Calu3 (cell line): ENCODE measurements at regions not wholly inside any gene's neighbourhood (a gene's known extent, or its start where the extent isn't known, plus 50 kb on each side); places are given as distances from the start of the nearest gene placed in this dataset.

Experiments used
- BruUV-seq: library from RNA; stranded (reverse); fragments of 400-500 nt; replicated peaks from 2 replicates; lab custom pipeline; 2021; lab: Mats Ljungman, UMichigan
- CTCF ChIA-PET: fragments of 300-600 bp; sonication (Branson Sonifier 250); formaldehyde crosslinking; loops from one replicate; lab custom pipeline; 2022; ENCODE audit warnings: antibody characterized with exemption; lab: Charles Lee
- DNase-seq: peaks from one replicate; pipeline ENCODE4 v3.0.0; 2022
- H3K27ac Mint-ChIP-seq: one replicate; pipeline ENCODE4 v1.8.0; 2022; ENCODE audit warnings: mixed read lengths; ENCODE audit not compliant: unreplicated experiment
- H3K27me3 Mint-ChIP-seq: one replicate; pipeline ENCODE4 v1.8.0; 2022; ENCODE audit warnings: mixed read lengths; ENCODE audit not compliant: unreplicated experiment
- H3K36me3 Mint-ChIP-seq: one replicate; pipeline ENCODE4 v1.8.0; 2022; ENCODE audit warnings: mild to moderate bottlenecking, moderate library complexity, mixed read lengths; ENCODE audit not compliant: insufficient read depth, unreplicated experiment
- H3K4me1 Mint-ChIP-seq: one replicate; pipeline ENCODE4 v1.8.0; 2022; ENCODE audit warnings: mild to moderate bottlenecking, low read depth, mixed read lengths; ENCODE audit not compliant: unreplicated experiment
- H3K4me3 Mint-ChIP-seq: one replicate; pipeline ENCODE4 v1.8.0; 2022; ENCODE audit warnings: mild to moderate bottlenecking, low read depth, moderate library complexity, mixed read lengths; ENCODE audit not compliant: unreplicated experiment
- H3K9me3 Mint-ChIP-seq: one replicate; pipeline ENCODE4 v1.8.0; 2022; ENCODE audit warnings: low read depth, mixed read lengths; ENCODE audit not compliant: unreplicated experiment
- CTCF ChIP-seq: fragments of 200-600 bp; IDR thresholded peaks from one replicate; pipeline ENCODE4 v1.8.0; 2022; ENCODE audit warnings: antibody characterized with exemption; ENCODE audit not compliant: unreplicated experiment
- intact Hi-C: fragments of 100-400 bp; cut with micrococcal nuclease; formaldehyde crosslinking; loops from one replicate; pipeline ENCODE4 v1.10.0; 2022; ENCODE audit not compliant: unreplicated experiment

GRCh38 chr4:65096630-65097029 lies 573.7 kb downstream of the EPHA5 start:
- no TSS peak for BruUV-seq
- Mint-ChIP-seq H3K9me3 (peaks cover 2% of the 10 kb centered on the region), H3K27ac (no peak overlapping the region), H3K4me1 (no peaks in the 10 kb centered on the region), H3K27me3 (no peaks in the 10 kb centered on the region), H3K36me3 (no peaks in the 10 kb centered on the region), H3K4me3 (no peak overlapping the region)
- CTCF ChIA-PET = no interaction called here
- no peak for TF ChIP-seq CTCF
- no peak for DNase-seq
- intact Hi-C loops = no loop called here

GRCh38 chr4:65089666-65090065 lies 580.6 kb downstream of the EPHA5 start:
- Mint-ChIP-seq H3K9me3 (peaks cover 6% of the 10 kb centered on the region), H3K4me1 (no peaks in the 10 kb centered on the region), H3K27me3 (no peaks in the 10 kb centered on the region), H3K36me3 (no peaks in the 10 kb centered on the region), H3K4me3 (no peak overlapping the region), H3K27ac (no peak overlapping the region)
- intact Hi-C loops = no loop called here
- CTCF ChIA-PET = no interaction called here
- TF ChIP-seq CTCF = no peak
- BruUV-seq = no TSS peak
- no peak for DNase-seq

GRCh38 chr4:65083076-65083475 lies 587.2 kb downstream of the EPHA5 start:
- H3K27me3 Mint-ChIP-seq = no peaks in the 10 kb centered on the region
- intact Hi-C loops = no loop called here
- TF ChIP-seq CTCF = no peak
- DNase-seq = no peak
- no TSS peak for BruUV-seq
- H3K4me3 Mint-ChIP-seq = no peak overlapping the region
- no peak overlapping the region for H3K27ac Mint-ChIP-seq
- CTCF ChIA-PET = no interaction called here
- H3K36me3 Mint-ChIP-seq = no peaks in the 10 kb centered on the region
- peaks cover 6% of the 10 kb centered on the region for H3K9me3 Mint-ChIP-seq
- no peaks in the 10 kb centered on the region for H3K4me1 Mint-ChIP-seq

GRCh38 chr4:65071564-65071963 lies 598.7 kb downstream of the EPHA5 start:
- no peak overlapping the region for H3K27ac Mint-ChIP-seq
- BruUV-seq = no TSS peak
- H3K4me3 Mint-ChIP-seq = no peak overlapping the region
- no peaks in the 10 kb centered on the region for H3K4me1 Mint-ChIP-seq
- H3K27me3 Mint-ChIP-seq = no peaks in the 10 kb centered on the region
- no peak for DNase-seq
- no peaks in the 10 kb centered on the region for H3K36me3 Mint-ChIP-seq
- intact Hi-C loops = no loop called here
- TF ChIP-seq CTCF = no peak
- CTCF ChIA-PET = no interaction called here
- H3K9me3 Mint-ChIP-seq = no peaks in the 10 kb centered on the region
